H9 (cell line): ENCODE measurements at regions not wholly inside any gene's neighbourhood (a gene's known extent, or its start where the extent isn't known, plus 50 kb on each side); places are given as distances from the start of the nearest gene placed in this dataset.

Experiments used
- DNase-seq: peaks from one replicate; pipeline ENCODE4 v3.0.0-alpha.2; 2017
- H2AFZ ChIP-seq: one replicate; pipeline ENCODE4 v1.6.1; 2013; ENCODE audit warnings: mild to moderate bottlenecking, low read length, control low read depth, moderate library complexity
- H2AK5ac ChIP-seq: 2 replicates; pipeline ENCODE4 v1.6.1; 2013; ENCODE audit warnings: low read length, control low read depth, mixed read lengths; ENCODE audit not compliant: insufficient read length
- H2BK120ac ChIP-seq: one replicate; pipeline ENCODE4 v1.6.1; 2013; ENCODE audit warnings: low read depth, mild to moderate bottlenecking, low read length, control low read depth, inconsistent platforms; ENCODE audit not compliant: poor library complexity, severe bottlenecking
- H2BK12ac ChIP-seq: 2 replicates; pipeline ENCODE4 v1.6.1; 2013; ENCODE audit warnings: low read length, control low read depth, mixed read lengths, low read depth; ENCODE audit not compliant: insufficient read length
- H2BK15ac ChIP-seq: 2 replicates; pipeline ENCODE4 v1.6.1; 2013; ENCODE audit warnings: low read depth, low read length, control low read depth
- H2BK20ac ChIP-seq: one replicate; pipeline ENCODE4 v1.6.1; 2013; ENCODE audit warnings: low read depth, mild to moderate bottlenecking, low read length, control low read depth, inconsistent platforms; ENCODE audit not compliant: poor library complexity, severe bottlenecking
- H2BK5ac ChIP-seq: 2 replicates; pipeline ENCODE4 v1.6.1; 2013; ENCODE audit warnings: low read length, control low read depth, mixed read lengths; ENCODE audit not compliant: insufficient read length
- H3K14ac ChIP-seq: 2 replicates; pipeline ENCODE4 v1.6.1; 2013; ENCODE audit warnings: low read length, control low read depth; ENCODE audit not compliant: insufficient read depth
- H3K18ac ChIP-seq: 2 replicates; pipeline ENCODE4 v1.6.1; 2013; ENCODE audit warnings: low read depth, mild to moderate bottlenecking, mixed read lengths, low read length, control low read depth; ENCODE audit not compliant: insufficient read length
- H3K23ac ChIP-seq: 2 replicates; pipeline ENCODE4 v1.6.1; 2013; ENCODE audit warnings: low read length, control low read depth, mixed read lengths, low read depth; ENCODE audit not compliant: insufficient read length
- H3K23me2 ChIP-seq: 2 replicates; pipeline ENCODE4 v1.6.1; 2013; ENCODE audit warnings: low read depth, mild to moderate bottlenecking, mixed read lengths, low read length, control low read depth; ENCODE audit not compliant: insufficient read length, poor library complexity, severe bottlenecking
- H3K27ac ChIP-seq: 2 replicates; pipeline ENCODE4 v1.5.1; 2013; ENCODE audit warnings: low read length, control low read depth, mixed read lengths, low read depth; ENCODE audit not compliant: insufficient read length
- H3K27me3 ChIP-seq: 2 replicates; pipeline ENCODE4 v1.6.1; 2013; ENCODE audit warnings: low read length, control low read depth, inconsistent platforms; ENCODE audit not compliant: insufficient read depth
- H3K4ac ChIP-seq: 2 replicates; pipeline ENCODE4 v1.6.1; 2013; ENCODE audit warnings: low read depth, mild to moderate bottlenecking, control low read depth, inconsistent platforms, low read length, moderate library complexity
- H3K4me1 ChIP-seq: 2 replicates; pipeline ENCODE4 v1.6.1; 2013; ENCODE audit warnings: low read length, control low read depth, inconsistent platforms; ENCODE audit not compliant: insufficient read depth
- H3K4me2 ChIP-seq: 2 replicates; pipeline ENCODE4 v1.6.1; 2013; ENCODE audit warnings: low read length, control low read depth, mixed read lengths; ENCODE audit not compliant: insufficient read length, insufficient read depth
- H3K56ac ChIP-seq: 2 replicates; pipeline ENCODE4 v1.6.1; 2013; ENCODE audit warnings: low read depth, mild to moderate bottlenecking, mixed read lengths, low read length, control low read depth; ENCODE audit not compliant: insufficient read length
- H3K79me1 ChIP-seq: 2 replicates; pipeline ENCODE4 v1.6.1; 2013; ENCODE audit warnings: low read depth, mild to moderate bottlenecking, moderate library complexity, low read length, control low read depth, inconsistent platforms; ENCODE audit not compliant: insufficient read depth, poor library complexity, severe bottlenecking
- H3K79me2 ChIP-seq: 2 replicates; pipeline ENCODE4 v1.6.1; 2013; ENCODE audit warnings: low read length, control low read depth, inconsistent platforms; ENCODE audit not compliant: insufficient read depth
- H3K9ac ChIP-seq: 2 replicates; pipeline ENCODE4 v1.6.1; 2013; ENCODE audit warnings: low read length, control low read depth, mixed read lengths; ENCODE audit not compliant: insufficient read length; ENCODE audit errors: extremely low read depth
- H3K9me3 ChIP-seq: one replicate; pipeline ENCODE4 v1.6.1; 2013; ENCODE audit warnings: low read depth, low read length, inconsistent platforms; ENCODE audit not compliant: control insufficient read depth
- H3T11ph ChIP-seq: one replicate; pipeline ENCODE4 v1.6.1; 2013; ENCODE audit warnings: mild to moderate bottlenecking, low read length, control low read depth, inconsistent platforms
- H4K20me1 ChIP-seq: one replicate; pipeline ENCODE4 v1.6.1; 2013; ENCODE audit not compliant: control insufficient read depth, insufficient read length, insufficient read depth
- H4K5ac ChIP-seq: 2 replicates; pipeline ENCODE4 v1.6.1; 2013; ENCODE audit warnings: low read depth, mild to moderate bottlenecking, mixed read lengths, low read length, control low read depth; ENCODE audit not compliant: insufficient read length
- H4K8ac ChIP-seq: replicated peaks from 2 replicates; pipeline ENCODE4 v1.6.1; 2013; ENCODE audit warnings: low read length, control low read depth, mixed read lengths, low read depth; ENCODE audit not compliant: insufficient read length
- H4K91ac ChIP-seq: 2 replicates; pipeline ENCODE4 v1.6.1; 2013; ENCODE audit warnings: low read depth, mild to moderate bottlenecking, moderate library complexity, mixed read lengths, low read length, control low read depth; ENCODE audit not compliant: insufficient read length
- H3K27ac Mint-ChIP-seq, 3 experiments: 2 replicates in 2 of 3; 3 replicates in 1 of 3; pipeline ENCODE4 v1.8.0; 2020 to 2021; ENCODE audit warnings: mixed read lengths in 3 of 3, mild to moderate bottlenecking in 1 of 3, moderate library complexity in 1 of 3
- H3K27me3 Mint-ChIP-seq: 2 replicates; pipeline ENCODE4 v1.8.0; 2021; ENCODE audit warnings: low read depth, mild to moderate bottlenecking, moderate library complexity, mixed read lengths
- H3K36me3 Mint-ChIP-seq, 3 experiments: 2 replicates in 2 of 3; 3 replicates in 1 of 3; pipeline ENCODE4 v1.8.0; 2020 to 2021; ENCODE audit warnings: low read depth in 3 of 3, mixed read lengths in 3 of 3; ENCODE audit not compliant: insufficient read depth in 1 of 3
- H3K4me1 Mint-ChIP-seq, 2 experiments: 2 replicates each; pipeline ENCODE4 v1.8.0; 2020; ENCODE audit warnings: mixed read lengths in 2 of 2
- H3K4me3 Mint-ChIP-seq, 2 experiments: 2 replicates in 1 of 2; 3 replicates in 1 of 2; pipeline ENCODE4 v1.8.0; 2020 to 2021; ENCODE audit warnings: mild to moderate bottlenecking in 2 of 2, mixed read lengths in 2 of 2, moderate library complexity in 1 of 2
- H3K9me3 Mint-ChIP-seq, 2 experiments: 2 replicates in 1 of 2; 3 replicates in 1 of 2; pipeline ENCODE4 v1.8.0; 2020; ENCODE audit warnings: mild to moderate bottlenecking in 2 of 2, mixed read lengths in 2 of 2, moderate library complexity in 1 of 2
- CTCF ChIP-seq: fragments of 200-600 bp; sonication (generic); conservative IDR thresholded peaks from 3 replicates; pipeline ENCODE4 v1.8.0; 2021; ENCODE audit warnings: antibody characterized with exemption, mild to moderate bottlenecking
- WGBS: extraction: QIAGEN DNeasy Blood & Tissue Kit; methylation state at CpG from one replicate; pipeline ENCODE4 v1.1.7; 2013; ENCODE audit warnings: missing lambda C conversion rate, low lambda C conversion rate, mixed read lengths; ENCODE audit not compliant: insufficient read length; ENCODE audit errors: extremely low coverage; 5-methylcytosine and 5-hydroxymethylcytosine counted together

GRCh38 chr12:67818459-67818903 is 169.9 kb downstream of the DYRK2 start:
- Mint-ChIP-seq H3K27me3 (no peaks in the 10 kb centered on the region), H3K4me1 (peaks cover 0 to 2% of the 10 kb centered on the region in 2 experiments; a peak in 1 of 4 replicates), H3K27ac (no peak overlapping the region), H3K9me3 (peaks cover 25 to 26% of the 10 kb centered on the region in 2 experiments), H3K36me3 (peaks cover 0 to 27% (median 6%) of the 10 kb centered on the region in 3 experiments), H3K4me3 (no peak overlapping the region)
- Histone ChIP-seq H3K4me2 (no peak overlapping the region), H3K23me2 (no peaks in the 10 kb centered on the region), H3K9me3 (no peaks in the 10 kb centered on the region), H3K79me1 (no peaks in the 10 kb centered on the region), H3K18ac (no peak overlapping the region), H3K23ac (no peak overlapping the region), H3K4me1 (no peaks in the 10 kb centered on the region), H3K4ac (no peak overlapping the region), H2BK20ac (no peak overlapping the region), H3K14ac (no peak overlapping the region), H4K8ac (no peak overlapping the region), H2BK120ac (no peak overlapping the region), H4K20me1 (no peaks in the 10 kb centered on the region), H2AFZ (no peak overlapping the region), H2BK12ac (no peak overlapping the region), H4K91ac (no peak overlapping the region), H2BK15ac (no peak overlapping the region), H3K9ac (no peak overlapping the region), H2BK5ac (no peak overlapping the region), H3K27me3 (no peaks in the 10 kb centered on the region), H3K27ac (no peak overlapping the region), H3T11ph (no peak overlapping the region), H3K56ac (no peak overlapping the region), H4K5ac (no peak overlapping the region), H3K79me2 (no peaks in the 10 kb centered on the region), H2AK5ac (no peak overlapping the region)
- WGBS = no CpG with 5 or more reads among the region's 2 CpGs
- DNase-seq = no peak
- no peak for TF ChIP-seq CTCF
